ENCODE measurements at regions not wholly inside any gene's neighbourhood (a gene's known extent, or its start where the extent isn't known, plus 50 kb on each side); places are given as distances from the start of the nearest gene placed in this dataset. TPM values are rescaled to one million over a fixed set of nuclear protein-coding genes. Genes with fewer than 3 reads are reported as not detected.

DNA sequence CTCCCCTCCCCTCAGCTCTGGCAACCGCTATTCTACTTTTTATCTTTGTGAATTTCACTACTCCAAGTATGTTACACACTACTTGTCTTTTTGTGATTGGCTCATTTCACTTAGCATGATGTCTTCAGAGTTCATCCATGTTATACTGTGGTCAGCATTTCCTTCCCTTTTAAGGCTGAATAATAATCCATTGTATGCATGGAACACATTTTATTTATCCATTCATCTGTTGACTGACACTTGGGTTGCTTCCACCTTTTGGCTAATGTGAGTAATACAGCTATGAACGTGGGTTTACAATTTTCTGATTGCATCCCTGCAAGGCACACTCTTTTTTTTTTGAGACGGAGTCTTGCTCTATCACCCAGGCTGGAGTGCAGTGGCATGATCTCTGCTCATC lies 53.0 kb upstream of the FUT8 start:
- H3K4me1 ChIP-seq, result no peaks in the 10 kb centered on the region
- no peaks in the 10 kb centered on the region for H3K27me3 ChIP-seq
- H3K36me3 ChIP-seq, result no peaks in the 10 kb centered on the region
- H3K27ac ChIP-seq, result no peak overlapping the region
- no peak overlapping the region for H3K4me3 ChIP-seq
- no peak for TF ChIP-seq POLR2A (IDR thresholded peaks at IDR 0.05)
- TF ChIP-seq, protein P1, sequence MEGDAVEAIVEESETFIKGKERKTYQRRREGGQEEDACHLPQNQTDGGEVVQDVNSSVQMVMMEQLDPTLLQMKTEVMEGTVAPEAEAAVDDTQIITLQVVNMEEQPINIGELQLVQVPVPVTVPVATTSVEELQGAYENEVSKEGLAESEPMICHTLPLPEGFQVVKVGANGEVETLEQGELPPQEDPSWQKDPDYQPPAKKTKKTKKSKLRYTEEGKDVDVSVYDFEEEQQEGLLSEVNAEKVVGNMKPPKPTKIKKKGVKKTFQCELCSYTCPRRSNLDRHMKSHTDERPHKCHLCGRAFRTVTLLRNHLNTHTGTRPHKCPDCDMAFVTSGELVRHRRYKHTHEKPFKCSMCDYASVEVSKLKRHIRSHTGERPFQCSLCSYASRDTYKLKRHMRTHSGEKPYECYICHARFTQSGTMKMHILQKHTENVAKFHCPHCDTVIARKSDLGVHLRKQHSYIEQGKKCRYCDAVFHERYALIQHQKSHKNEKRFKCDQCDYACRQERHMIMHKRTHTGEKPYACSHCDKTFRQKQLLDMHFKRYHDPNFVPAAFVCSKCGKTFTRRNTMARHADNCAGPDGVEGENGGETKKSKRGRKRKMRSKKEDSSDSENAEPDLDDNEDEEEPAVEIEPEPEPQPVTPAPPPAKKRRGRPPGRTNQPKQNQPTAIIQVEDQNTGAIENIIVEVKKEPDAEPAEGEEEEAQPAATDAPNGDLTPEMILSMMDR (IDR thresholded peaks at IDR 0.05), result no peak
- intact Hi-C loops (cut with DNase I; ENCODE audit: low total_unique reads), result no loop called here
- no peak for DNase-seq
- H3K9me3 ChIP-seq, result no peaks in the 10 kb centered on the region

DNA sequence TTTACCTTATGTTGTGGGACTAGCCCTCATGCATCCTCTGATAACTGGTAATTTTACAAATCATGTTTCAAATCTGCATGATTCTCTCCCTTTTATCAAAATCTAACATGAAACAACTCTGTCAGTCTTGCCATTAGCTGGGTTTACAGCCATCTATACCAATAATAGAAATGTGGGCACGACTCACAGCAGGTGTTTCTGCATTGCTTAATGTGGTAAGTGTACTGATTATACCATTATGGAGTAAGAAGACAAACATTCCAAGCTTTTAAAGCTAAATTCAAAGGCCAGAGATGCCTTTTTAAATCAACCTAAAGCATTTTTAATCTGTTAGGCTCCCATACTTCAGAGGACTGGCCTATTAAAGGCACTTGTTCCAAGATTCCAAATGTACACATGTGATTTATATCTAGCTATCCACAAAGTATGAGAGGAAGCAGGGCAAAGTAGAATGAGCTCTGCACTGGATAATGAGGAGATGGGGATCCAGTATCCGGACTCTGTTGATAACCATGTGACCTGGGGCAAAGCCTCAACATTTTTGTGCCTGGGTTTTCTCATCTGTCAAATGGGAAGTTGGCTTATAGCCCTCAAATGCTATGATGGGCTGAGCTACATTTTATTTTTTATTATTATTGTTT lies 52.3 kb upstream of the FUT8 start:
- H3K4me3 ChIP-seq, result no peak overlapping the region
- TF ChIP-seq, protein P1 (IDR thresholded peaks at IDR 0.05), result no peak
- TF ChIP-seq POLR2A (IDR thresholded peaks at IDR 0.05), result no peak
- no peak for DNase-seq
- intact Hi-C loops (cut with DNase I; ENCODE audit: low total_unique reads), result no loop called here
- H3K4me1 ChIP-seq, result no peaks in the 10 kb centered on the region
- no peaks in the 10 kb centered on the region for H3K9me3 ChIP-seq
- H3K27me3 ChIP-seq, result no peaks in the 10 kb centered on the region
- no peak overlapping the region for H3K27ac ChIP-seq
- no peaks in the 10 kb centered on the region for H3K36me3 ChIP-seq

- DNase-seq, result no peak
- no peak overlapping the region for H3K27ac ChIP-seq
- TF ChIP-seq POLR2A (IDR thresholded peaks at IDR 0.05), result no peak
- TF ChIP-seq, protein P1 (IDR thresholded peaks at IDR 0.05), result no peak
Measured at GRCh38 chr14:65361920-65362319, 50.6 kb upstream of the FUT8 start.

More at GRCh38 chr14:65361920-65362319, 50.6 kb upstream of the FUT8 start:
- no peaks in the 10 kb centered on the region for H3K4me1 ChIP-seq
- intact Hi-C loops (cut with DNase I; ENCODE audit: low total_unique reads), result no loop called here
- no peaks in the 10 kb centered on the region for H3K27me3 ChIP-seq
- no peaks in the 10 kb centered on the region for H3K9me3 ChIP-seq
- no peaks in the 10 kb centered on the region for H3K36me3 ChIP-seq
- no peak overlapping the region for H3K4me3 ChIP-seq

Small RNA genes lying in the stretch of these regions (microRNA-seq; reads per million reads assigned to microRNA genes)
- gene MIR4708 (ENCODE audit: borderline microRNAs expressed, borderline replicate concordance), result not detected

Small RNA genes lying in the stretch of these regions (small RNA-seq; reads per million reads assigned to genes)
- gene AL355076.1 (not detected), gene MIR4708 (not detected)
